SU-DHL-6 (cell line): ENCODE measurements at regions not wholly inside any gene's neighbourhood (a gene's known extent, or its start where the extent isn't known, plus 50 kb on each side); places are given as distances from the start of the nearest gene placed in this dataset.

Experiments
- H2AFZ ChIP-seq: fragments of 200-600 bp; sonication (generic); 2 replicates; pipeline ENCODE4 v1.6.1; 2014; ENCODE audit warnings: low read depth, mild to moderate bottlenecking, moderate library complexity, mixed read lengths, antibody characterized with exemption, low read length; ENCODE audit not compliant: severe bottlenecking
- H3F3A ChIP-seq: fragments of 200-600 bp; shearing (Covaris generic); 2 replicates; pipeline ENCODE4 v1.6.0; 2016; ENCODE audit warnings: antibody characterized with exemption, mild to moderate bottlenecking; ENCODE audit not compliant: insufficient read depth
- H3K27ac ChIP-seq: fragments of 200-600 bp; sonication (generic); 2 replicates; pipeline ENCODE4 v1.5.1; 2016; ENCODE audit warnings: low read depth, mild to moderate bottlenecking, low read length, moderate library complexity, mixed read lengths
- H3K27me3 ChIP-seq: fragments of 200-600 bp; sonication (generic), shearing (Covaris generic); 2 replicates; pipeline ENCODE4 v1.6.0; 2014; ENCODE audit warnings: mild to moderate bottlenecking, low read length
- H3K36me3 ChIP-seq: fragments of 200-600 bp; sonication (generic); 2 replicates; pipeline ENCODE4 v1.6.1; 2014; ENCODE audit warnings: mild to moderate bottlenecking, low read length, mixed read lengths
- H3K4me2 ChIP-seq: fragments of 300-600, 200-600 bp; shearing (Covaris generic), sonication (generic); 2 replicates; pipeline ENCODE4 v1.6.0; 2014; ENCODE audit warnings: low read length, low read depth, mild to moderate bottlenecking; ENCODE audit not compliant: poor library complexity, severe bottlenecking
- H3K4me3 ChIP-seq: fragments of 200-600 bp; sonication (generic); 2 replicates; pipeline ENCODE4 v1.5.1; 2014; ENCODE audit warnings: antibody characterized with exemption, low read length, mild to moderate bottlenecking, mixed read lengths; ENCODE audit not compliant: insufficient read depth, poor library complexity, severe bottlenecking
- H3K79me2 ChIP-seq: fragments of 200-600 bp; sonication (generic); 2 replicates; pipeline ENCODE4 v1.6.1; 2014; ENCODE audit warnings: mild to moderate bottlenecking, low read length, moderate library complexity; ENCODE audit not compliant: insufficient read depth
- H3K9ac ChIP-seq: fragments of 200-600 bp; sonication (generic); 2 replicates; pipeline ENCODE4 v1.7.0; 2014; ENCODE audit warnings: mild to moderate bottlenecking, low read length
- H3K9me2 ChIP-seq: fragments of 200-600 bp; sonication (generic); replicated peaks from 2 replicates; pipeline ENCODE4 v1.6.1; 2014; ENCODE audit warnings: low read length; ENCODE audit not compliant: insufficient read depth
- H3K9me3 ChIP-seq: fragments of 200-600 bp; sonication (generic); 2 replicates; pipeline ENCODE4 v1.6.1; 2014; ENCODE audit warnings: low read length, mixed read lengths; ENCODE audit not compliant: insufficient read depth
- H4K20me1 ChIP-seq: fragments of 200-600 bp; sonication (generic); 2 replicates; pipeline ENCODE4 v1.6.1; 2014; ENCODE audit warnings: low read depth, mild to moderate bottlenecking, antibody characterized with exemption, low read length, moderate library complexity, mixed read lengths
- EZH2phosphoT487 ChIP-seq: fragments of 200-600 bp; sonication (generic), shearing (Covaris generic); conservative IDR thresholded peaks from 2 replicates; pipeline ENCODE4 v1.6.1; 2018; ENCODE audit warnings: mild to moderate bottlenecking, antibody characterized with exemption, low read length, moderate library complexity, mixed read lengths
- TF ChIP-seq, protein P1 (sequence below): fragments of 200-600 bp; sonication (generic); IDR thresholded peaks from one replicate; pipeline ENCODE4 v1.5.1; 2017; ENCODE audit warnings: antibody characterized with exemption, mild to moderate bottlenecking, low read length, moderate library complexity; ENCODE audit not compliant: insufficient read depth, poor library complexity, severe bottlenecking

DNA sequence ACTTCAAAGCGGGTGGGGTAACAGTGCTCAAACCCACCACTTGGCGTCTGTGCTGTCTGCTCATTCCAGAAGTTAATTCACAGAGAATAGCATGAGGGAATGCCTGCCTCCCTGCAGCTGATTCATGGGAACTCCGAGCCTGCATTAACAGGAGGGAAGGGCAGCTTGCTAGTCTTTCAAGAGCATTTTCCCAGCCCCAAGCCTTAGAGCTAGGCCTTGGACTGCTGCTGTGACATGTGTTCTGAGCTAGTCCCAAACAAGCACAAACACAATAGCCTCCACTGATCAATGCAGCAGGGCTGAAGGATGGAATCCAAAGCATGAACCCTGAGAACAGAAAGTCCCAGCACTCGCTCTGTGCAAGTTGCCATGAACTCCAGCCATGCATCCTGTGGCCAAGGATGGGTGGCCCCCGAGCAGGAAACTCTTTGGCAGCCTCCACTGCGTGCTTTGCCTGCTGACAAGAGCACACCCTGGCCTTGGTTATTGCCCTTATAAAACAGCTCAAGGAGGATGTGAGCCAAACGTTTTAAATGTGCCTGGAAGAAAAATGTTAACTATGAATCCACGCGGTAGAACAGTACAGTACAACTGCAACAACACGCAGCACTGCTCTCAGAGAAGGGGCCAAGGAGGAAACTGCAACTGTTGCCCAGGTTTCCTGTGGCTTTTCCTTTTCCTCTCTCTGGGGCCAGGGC lies 653.1 kb upstream of the KLF4 start:
- Histone ChIP-seq H3K27ac (no peak overlapping the region), H3K4me3 (no peak overlapping the region), H3K27me3 (no peaks in the 10 kb centered on the region), H3K4me2 (no peak overlapping the region), H2AFZ (no peak overlapping the region), H3F3A (no peaks in the 10 kb centered on the region), H3K79me2 (no peaks in the 10 kb centered on the region), H3K9ac (no peak overlapping the region), H3K9me2 (no peaks in the 10 kb centered on the region), H4K20me1 (no peaks in the 10 kb centered on the region), H3K9me3 (no peaks in the 10 kb centered on the region), H3K36me3 (no peaks in the 10 kb centered on the region)
- TF ChIP-seq EZH2phosphoT487, result no peak
- TF ChIP-seq, protein P1, sequence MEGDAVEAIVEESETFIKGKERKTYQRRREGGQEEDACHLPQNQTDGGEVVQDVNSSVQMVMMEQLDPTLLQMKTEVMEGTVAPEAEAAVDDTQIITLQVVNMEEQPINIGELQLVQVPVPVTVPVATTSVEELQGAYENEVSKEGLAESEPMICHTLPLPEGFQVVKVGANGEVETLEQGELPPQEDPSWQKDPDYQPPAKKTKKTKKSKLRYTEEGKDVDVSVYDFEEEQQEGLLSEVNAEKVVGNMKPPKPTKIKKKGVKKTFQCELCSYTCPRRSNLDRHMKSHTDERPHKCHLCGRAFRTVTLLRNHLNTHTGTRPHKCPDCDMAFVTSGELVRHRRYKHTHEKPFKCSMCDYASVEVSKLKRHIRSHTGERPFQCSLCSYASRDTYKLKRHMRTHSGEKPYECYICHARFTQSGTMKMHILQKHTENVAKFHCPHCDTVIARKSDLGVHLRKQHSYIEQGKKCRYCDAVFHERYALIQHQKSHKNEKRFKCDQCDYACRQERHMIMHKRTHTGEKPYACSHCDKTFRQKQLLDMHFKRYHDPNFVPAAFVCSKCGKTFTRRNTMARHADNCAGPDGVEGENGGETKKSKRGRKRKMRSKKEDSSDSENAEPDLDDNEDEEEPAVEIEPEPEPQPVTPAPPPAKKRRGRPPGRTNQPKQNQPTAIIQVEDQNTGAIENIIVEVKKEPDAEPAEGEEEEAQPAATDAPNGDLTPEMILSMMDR, result no peak

DNA sequence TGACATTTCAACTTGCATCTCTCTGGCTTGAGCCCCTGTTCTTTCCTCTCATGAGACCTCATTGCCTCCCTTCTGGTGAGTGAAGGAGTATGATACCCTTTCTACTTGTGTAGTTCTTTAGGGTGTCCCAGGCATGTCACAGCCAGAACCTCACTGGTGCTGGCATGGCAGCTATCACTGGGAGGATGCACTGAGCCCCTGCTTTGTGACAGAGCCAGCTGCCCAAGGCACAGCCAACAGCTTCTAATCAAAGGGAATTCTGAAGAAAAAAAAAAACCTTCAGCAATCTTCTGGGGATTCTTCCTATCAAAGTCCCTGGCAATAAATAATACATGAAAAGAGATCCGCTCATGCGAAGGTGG lies 652.6 kb upstream of the KLF4 start:
- Histone ChIP-seq H3K27ac (no peak overlapping the region), H2AFZ (no peak overlapping the region), H3K4me2 (no peak overlapping the region)

DNA sequence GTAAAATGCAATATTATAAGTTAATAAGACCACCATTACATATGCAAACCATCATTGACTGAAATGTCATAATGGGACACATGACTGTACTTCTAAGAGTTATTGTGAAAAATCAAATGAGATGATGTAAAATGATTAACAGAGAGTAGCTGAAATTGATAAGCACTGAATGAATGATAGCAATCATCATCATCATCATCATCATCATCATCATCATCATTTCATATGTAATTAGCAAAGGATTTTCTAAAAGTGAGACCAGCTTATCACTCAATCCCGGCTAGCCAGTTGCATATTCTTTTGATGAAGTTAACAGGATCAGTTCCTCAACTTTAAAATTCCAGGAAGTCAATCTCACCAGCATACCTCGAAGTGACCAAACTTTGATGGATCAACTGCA lies 650.3 kb upstream of the KLF4 start:
- no peak overlapping the region for H2AFZ ChIP-seq
- no peaks in the 10 kb centered on the region for H4K20me1 ChIP-seq
- H3K9ac ChIP-seq, result no peak overlapping the region
- H3K4me2 ChIP-seq, result no peak overlapping the region
- H3K9me2 ChIP-seq, result no peaks in the 10 kb centered on the region
- H3K27ac ChIP-seq, result no peak overlapping the region
- no peaks in the 10 kb centered on the region for H3F3A ChIP-seq
- H3K9me3 ChIP-seq, result no peaks in the 10 kb centered on the region
- H3K36me3 ChIP-seq, result no peaks in the 10 kb centered on the region
- H3K27me3 ChIP-seq, result no peaks in the 10 kb centered on the region
- no peaks in the 10 kb centered on the region for H3K79me2 ChIP-seq
- TF ChIP-seq EZH2phosphoT487, result no peak
- TF ChIP-seq, protein P1, result no peak
- H3K4me3 ChIP-seq, result no peak overlapping the region

More for the DNA sequence above, 652.6 kb upstream of the KLF4 start:
- Histone ChIP-seq H3K36me3 (no peaks in the 10 kb centered on the region), H3K9me2 (no peaks in the 10 kb centered on the region), H3K4me3 (no peak overlapping the region), H3F3A (no peaks in the 10 kb centered on the region), H3K79me2 (no peaks in the 10 kb centered on the region), H3K27me3 (no peaks in the 10 kb centered on the region), H3K9me3 (no peaks in the 10 kb centered on the region), H4K20me1 (no peaks in the 10 kb centered on the region), H3K9ac (no peak overlapping the region)
- TF ChIP-seq EZH2phosphoT487, result no peak
- TF ChIP-seq, protein P1, result no peak
